H7 (cell line): ENCODE measurements at regions not wholly inside any gene's neighbourhood (a gene's known extent, or its start where the extent isn't known, plus 50 kb on each side); places are given as distances from the start of the nearest gene placed in this dataset.

Experiments used
- DNase-seq: peaks from one replicate; pipeline ENCODE4 v3.0.0; 2012
- H3K27me3 ChIP-seq: 2 replicates; pipeline ENCODE4 v1.6.0; 2011; ENCODE audit warnings: mild to moderate bottlenecking, low read length; ENCODE audit not compliant: control insufficient read depth, insufficient read depth
- H3K36me3 ChIP-seq: replicated peaks from 2 replicates; pipeline ENCODE4 v1.5.1; 2011; ENCODE audit warnings: low read length; ENCODE audit not compliant: control insufficient read depth, insufficient read depth
- H3K4me3 ChIP-seq: 2 replicates; pipeline ENCODE4 v1.5.1; 2011; ENCODE audit warnings: low read depth, mild to moderate bottlenecking, control low read depth, low read length, moderate library complexity; ENCODE audit not compliant: insufficient read depth

DNA sequence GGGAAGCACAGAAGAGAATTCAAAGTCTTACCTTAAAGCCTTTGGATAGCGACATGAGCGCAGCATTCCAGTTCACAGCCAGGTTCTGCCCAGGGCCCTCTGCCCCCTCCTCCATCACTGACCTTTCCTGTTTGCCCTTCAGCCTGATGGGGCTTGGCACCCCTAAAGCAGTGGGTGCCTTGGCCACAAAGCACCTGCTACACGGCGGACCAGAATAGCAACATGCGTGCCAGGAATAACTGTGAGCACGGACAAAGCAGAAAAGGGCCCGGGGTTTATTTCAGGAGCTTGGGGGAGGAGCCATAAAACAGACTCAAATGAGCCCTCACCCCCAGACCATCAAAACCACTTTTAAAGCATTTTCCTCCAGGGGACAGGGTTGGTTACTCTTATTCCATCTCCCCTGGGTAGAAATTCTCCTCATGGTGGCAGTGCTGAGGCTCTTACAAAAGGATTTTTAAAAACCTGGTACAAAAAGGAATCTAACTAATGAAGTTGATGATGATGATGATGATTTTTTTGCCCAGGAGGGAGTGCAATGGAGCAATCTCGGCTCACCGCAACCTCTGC lies 135.4 kb downstream of the KLF13 start:
- no peak overlapping the region for H3K4me3 ChIP-seq
- H3K27me3 ChIP-seq, result no peaks in the 10 kb centered on the region; the same call in none of the 2 replicates
- no peaks in the 10 kb centered on the region for H3K36me3 ChIP-seq
- DNase-seq, result peak; percentile 62

DNA sequence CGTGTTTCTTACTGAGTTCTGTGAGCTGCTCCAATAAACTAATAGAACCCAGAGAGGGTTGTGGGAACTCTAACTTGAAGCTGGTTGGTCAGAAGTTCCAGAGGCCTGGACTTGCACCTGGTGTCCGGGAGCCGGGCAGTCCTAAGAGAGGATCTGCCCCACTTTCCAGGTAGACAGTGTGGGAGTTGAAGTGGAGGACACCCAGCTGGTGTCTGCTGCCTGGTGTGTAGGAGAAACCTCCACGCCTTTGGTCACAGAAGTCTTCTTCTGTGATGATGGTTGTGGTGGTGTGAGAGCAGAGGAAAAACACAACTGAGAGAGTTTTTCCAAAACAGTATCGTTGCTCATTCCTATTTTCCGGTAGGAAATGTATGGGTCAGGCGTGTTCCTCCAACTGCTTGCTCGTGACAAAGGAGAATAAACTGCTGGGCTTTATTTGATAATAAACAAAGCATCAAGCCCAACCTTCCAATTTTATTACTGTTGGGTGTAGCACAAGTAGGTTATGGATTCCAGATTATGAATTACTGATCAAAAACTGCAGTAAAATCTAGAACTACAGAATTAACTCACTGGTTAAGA lies 137.0 kb downstream of the KLF13 start:
- DNase-seq, result no peak
- no peaks in the 10 kb centered on the region for H3K36me3 ChIP-seq
- H3K4me3 ChIP-seq, result no peak overlapping the region

DNA sequence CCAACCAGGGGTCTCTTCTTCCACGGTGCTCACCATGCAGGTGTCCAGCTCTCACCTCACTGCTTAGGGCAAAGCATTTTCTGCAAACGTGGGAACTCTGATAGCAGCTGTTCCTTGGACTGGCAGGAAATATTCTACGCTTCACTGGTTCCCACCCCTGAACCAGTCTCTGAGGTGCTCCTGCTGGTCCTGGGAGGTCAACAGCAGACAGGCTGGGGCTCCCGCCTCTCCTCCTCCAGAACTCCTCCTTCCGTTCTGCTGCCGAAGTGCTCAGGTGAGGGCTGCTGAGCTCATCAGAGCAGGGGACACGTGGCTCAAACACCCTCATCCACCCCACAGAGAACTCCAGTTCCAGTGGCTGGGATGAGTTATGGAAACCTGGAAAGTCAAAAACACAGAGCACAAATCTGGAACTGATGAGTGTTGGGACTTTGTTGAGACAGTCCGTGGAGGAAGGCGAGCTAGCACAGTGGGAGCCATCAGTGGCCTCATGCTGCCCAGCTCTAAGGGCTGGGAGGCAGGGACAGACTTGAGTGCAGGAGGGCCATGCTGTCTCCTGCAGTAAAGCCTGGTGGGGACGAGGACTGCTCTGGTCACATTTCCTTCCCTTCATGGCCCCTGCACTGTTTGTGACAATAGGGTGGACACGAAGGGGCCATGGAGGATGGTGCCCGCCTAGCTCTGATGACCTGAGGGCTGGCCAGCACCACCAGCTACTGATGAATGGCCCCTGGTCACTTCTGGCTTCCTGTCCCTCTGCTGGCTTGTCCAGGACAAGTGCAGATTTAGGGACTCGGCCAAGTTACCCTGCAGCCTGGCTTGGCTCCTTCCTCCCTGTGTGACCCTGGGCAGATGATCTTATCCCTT lies 137.8 kb downstream of the KLF13 start:
- peak; percentile 17 for DNase-seq
- Histone ChIP-seq H3K36me3 (no peaks in the 10 kb centered on the region), H3K4me3 (no peak overlapping the region), H3K27me3 (no peaks in the 10 kb centered on the region; the same call in 1 of the 2 replicates)

More for the DNA sequence above, 137.0 kb downstream of the KLF13 start:
- no peaks in the 10 kb centered on the region; the same call in none of the 2 replicates for H3K27me3 ChIP-seq

DNA sequence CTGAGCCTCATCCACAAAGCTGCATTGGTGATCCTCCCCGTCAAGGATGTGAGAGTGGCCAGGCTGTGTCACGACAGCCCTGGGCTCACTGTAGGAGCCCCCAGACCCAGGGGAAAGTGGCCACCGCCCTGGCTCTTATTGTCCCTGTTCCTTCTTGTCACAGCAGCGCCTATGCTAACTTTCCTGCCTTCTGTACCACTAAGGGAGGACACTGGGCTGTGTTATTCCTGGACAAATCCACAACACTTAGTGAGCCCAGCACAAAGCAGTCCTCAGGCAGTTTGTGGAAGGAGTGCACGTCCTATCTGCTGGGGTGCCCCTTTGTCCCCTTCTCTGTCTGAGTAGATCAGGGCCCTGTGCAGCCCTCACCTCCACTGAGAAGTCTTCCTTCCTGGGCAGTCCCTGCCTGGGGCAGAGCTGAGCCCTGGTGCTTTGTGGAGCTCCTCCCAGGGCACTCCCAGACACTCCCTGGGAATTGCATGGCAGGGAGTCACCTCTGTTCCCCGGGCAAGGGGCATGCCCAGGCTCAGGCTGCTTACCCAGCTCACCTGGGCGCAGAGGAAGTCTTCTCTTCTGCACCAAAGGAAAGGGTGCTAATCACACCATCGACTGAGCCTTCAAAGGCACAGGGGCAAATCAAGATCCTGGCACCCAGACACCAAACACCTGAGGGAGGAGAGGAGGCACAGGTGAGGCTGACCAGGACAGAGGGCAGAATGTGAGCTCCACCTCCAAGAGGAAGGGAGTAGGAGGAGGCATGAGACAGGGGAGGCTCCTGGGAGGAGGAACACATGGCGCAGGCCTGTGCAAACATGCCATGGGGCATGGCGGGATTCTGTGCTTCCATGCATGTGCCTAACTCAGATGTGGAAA lies 138.7 kb downstream of the KLF13 start:
- no peak for DNase-seq

DNA sequence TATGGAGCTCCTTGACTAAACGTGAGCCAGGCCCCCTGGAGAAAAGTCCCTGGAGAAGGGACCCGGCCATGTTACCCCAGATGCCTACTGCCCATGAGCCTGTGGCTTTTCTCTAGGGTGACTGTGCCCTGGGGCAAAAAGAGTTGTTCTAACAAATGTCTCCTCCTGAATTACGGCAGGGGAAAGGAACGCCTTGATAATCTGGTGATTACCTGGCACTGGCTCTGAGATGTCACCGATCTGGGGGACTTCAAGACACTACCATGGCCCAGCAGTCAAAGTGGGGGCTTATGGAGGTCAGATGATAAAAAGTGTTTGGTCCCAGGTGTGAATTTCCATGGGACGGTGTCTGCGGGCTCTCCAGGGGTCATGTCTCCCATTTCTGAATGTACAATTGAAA lies 140.7 kb downstream of the KLF13 start:
- no peaks in the 10 kb centered on the region; the same call in 1 of the 2 replicates for H3K27me3 ChIP-seq
- DNase-seq, result no peak
- H3K4me3 ChIP-seq, result no peak overlapping the region
- H3K36me3 ChIP-seq, result no peaks in the 10 kb centered on the region

More for the DNA sequence above, 138.7 kb downstream of the KLF13 start:
- H3K4me3 ChIP-seq, result no peak overlapping the region
- H3K27me3 ChIP-seq, result no peaks in the 10 kb centered on the region; the same call in 1 of the 2 replicates
- H3K36me3 ChIP-seq, result no peaks in the 10 kb centered on the region

DNA sequence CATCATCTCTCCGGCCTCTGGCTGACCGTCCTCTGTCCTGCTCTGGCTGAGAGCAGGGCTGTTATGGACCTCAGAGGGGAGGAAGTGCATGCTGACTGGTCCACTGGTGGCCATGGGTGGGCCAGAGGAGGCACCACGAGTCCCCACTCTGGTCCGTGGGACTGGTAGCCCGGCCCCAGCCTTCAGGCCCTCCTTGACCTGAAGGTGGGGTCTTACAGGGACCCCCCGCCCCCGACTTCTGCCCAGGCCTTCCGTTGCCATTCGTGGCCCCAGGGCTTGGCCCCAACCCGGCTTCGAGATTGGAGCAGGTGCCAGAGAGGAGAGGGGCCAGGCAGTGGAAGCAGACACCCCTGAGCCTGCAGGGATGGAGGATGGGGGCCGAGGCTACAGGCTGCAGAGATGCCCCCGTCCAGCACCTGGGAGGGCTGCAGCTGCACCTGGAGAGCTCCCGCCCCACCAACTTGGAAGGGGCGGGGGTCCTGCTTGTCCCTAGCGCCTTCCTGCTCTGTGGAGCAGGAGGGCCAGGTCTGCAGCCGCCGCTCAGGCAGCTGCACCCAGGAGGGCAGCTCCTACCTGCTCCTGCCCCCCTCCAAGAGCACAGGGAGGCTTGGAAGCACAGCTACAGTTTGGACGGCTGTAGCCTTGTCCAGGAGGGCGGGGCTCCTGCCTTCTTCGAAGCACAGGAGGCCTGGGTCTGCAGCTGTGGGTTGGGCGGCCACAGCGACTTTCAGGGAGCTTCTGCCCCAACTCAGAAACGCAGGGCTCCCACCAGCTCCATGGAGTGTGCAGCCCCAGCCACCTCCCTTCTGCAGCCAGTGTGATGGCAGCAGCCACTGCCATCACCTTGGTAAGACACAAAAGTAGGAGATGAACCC lies 142.5 kb downstream of the KLF13 start:
- peak; percentile 16 for DNase-seq
- H3K4me3 ChIP-seq, result no peak overlapping the region
- no peaks in the 10 kb centered on the region; the same call in 1 of the 2 replicates for H3K27me3 ChIP-seq
- no peaks in the 10 kb centered on the region for H3K36me3 ChIP-seq

DNA sequence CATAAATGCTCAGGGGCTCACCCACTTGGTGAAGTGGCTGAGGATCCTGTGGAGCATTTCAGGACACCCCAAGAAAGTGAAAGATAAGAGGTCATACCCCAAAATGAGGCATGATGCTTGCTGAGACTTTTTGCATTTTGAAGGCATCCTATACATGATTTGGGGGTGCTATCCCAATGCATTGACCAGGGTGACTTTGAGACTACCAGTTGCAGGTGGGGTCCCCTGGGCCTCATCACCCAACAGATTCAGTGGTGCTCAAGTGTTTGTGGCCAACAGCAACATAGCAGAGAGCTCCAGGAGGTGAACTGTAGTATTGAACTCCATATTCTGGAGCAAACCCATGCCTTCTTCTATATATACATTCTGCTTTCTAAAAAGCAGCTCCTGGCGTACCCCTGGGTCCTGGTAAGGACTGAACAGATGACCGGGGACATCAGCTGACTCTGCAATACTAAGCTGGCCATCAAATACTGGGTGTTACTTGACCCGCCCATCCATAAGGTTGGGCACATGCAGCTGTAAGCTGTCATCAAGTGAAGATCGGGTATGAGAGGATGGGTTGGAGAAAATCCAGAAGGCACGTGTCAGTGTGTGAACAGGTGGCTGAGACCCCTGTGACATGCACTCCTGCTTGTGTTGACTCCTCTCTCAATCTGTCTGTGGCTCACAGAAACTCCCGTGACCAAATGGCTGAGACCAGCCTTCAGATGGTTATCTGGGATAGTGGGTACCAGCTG lies 143.3 kb downstream of the KLF13 start:
- Histone ChIP-seq H3K27me3 (no peaks in the 10 kb centered on the region; the same call in 1 of the 2 replicates), H3K4me3 (no peak overlapping the region), H3K36me3 (no peaks in the 10 kb centered on the region)
- no peak for DNase-seq

DNA sequence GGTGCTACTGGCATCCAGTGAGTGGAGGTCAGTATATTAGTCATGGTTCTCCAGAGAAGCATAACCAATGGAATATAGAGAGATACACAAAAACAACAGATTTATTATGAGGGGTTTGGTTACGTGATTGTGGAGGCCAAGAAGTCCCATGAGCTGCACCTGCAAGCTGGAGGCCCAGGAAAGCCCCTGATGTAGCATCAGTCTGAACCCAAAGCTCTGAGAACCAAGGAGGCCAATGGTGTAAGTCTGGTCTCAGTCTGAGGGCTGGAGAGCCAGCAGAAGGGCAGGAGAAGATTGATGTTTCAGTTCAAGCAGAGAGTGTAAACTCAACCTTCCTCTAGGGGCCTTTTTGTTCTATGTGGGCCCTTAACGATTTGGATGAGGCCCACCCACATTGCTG lies 144.1 kb downstream of the KLF13 start:
- no peak for DNase-seq
- Histone ChIP-seq H3K36me3 (no peaks in the 10 kb centered on the region), H3K27me3 (no peaks in the 10 kb centered on the region), H3K4me3 (no peak overlapping the region)

DNA sequence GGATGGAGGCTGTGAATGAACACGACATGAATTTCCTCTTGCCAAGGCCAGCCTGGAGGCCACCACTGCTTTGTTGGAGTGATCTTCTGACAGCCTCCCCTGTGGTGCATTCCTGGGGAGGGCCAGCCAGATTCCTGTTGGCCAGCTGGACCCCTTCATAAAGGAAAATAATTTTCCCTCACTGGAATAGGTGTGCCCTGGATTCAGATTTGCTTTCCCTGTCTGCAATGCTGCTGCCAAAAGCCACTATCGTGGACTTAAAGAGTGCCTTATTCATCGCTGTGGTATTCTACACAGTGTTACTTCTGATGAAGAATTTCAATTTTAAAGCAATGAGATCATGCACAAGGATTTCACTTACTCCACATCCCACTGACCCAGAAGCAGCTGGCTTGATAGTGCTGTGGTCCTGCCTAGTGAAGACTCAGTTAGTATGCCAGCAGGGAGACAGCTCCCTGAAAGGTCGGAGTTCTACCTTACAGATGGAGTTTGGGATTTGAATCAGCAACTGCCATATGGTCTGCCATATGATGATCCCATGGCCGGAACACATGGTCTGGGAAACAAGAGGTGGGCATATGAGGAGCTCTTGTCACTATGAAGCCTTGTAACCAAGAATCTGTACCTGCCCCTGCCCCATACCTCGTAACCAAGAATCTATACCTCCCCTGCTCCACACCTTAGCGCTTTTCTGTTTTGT lies 145.2 kb downstream of the KLF13 start:
- no peaks in the 10 kb centered on the region for H3K27me3 ChIP-seq
- H3K4me3 ChIP-seq, result no peak overlapping the region
- peak; percentile 4 for DNase-seq
- H3K36me3 ChIP-seq, result no peaks in the 10 kb centered on the region

DNA sequence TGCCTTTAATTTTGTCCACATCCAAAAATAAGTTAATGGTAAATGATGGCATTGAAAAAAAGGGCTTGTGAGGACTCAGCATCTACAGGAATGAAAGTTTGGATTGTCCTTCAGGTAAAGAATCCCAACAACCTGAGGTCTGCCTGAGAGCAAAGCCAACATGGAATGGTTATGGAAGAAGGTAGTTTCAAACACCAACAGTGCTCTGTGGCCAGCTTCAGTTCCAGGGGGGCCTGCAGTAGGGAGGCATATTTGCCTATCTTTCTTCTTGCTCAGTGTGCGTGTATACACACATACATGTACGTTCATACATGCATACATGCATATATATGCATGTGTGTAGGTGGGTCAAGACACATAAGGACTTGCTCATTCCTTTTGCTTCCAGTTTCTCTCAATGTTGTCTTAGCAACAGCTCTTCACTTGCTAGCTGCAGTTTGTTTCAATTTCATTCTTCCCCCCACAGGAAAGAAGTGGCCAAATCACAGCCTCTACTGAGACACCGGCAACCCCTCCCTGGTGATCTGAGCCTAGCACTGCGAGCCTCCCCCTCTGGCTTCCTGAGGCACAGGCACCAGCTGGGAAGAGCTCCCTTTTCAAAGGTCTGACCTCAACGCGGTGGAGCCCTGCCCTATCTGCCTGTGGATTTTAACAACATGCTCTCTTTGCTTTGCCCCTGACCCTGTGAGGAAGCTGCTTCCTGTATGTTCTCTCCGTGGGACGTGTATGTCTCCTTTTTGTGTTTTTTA lies 146.2 kb downstream of the KLF13 start:
- DNase-seq, result peak; percentile 69
- H3K27me3 ChIP-seq, result no peaks in the 10 kb centered on the region
- no peak overlapping the region for H3K4me3 ChIP-seq
- H3K36me3 ChIP-seq, result no peaks in the 10 kb centered on the region

DNA sequence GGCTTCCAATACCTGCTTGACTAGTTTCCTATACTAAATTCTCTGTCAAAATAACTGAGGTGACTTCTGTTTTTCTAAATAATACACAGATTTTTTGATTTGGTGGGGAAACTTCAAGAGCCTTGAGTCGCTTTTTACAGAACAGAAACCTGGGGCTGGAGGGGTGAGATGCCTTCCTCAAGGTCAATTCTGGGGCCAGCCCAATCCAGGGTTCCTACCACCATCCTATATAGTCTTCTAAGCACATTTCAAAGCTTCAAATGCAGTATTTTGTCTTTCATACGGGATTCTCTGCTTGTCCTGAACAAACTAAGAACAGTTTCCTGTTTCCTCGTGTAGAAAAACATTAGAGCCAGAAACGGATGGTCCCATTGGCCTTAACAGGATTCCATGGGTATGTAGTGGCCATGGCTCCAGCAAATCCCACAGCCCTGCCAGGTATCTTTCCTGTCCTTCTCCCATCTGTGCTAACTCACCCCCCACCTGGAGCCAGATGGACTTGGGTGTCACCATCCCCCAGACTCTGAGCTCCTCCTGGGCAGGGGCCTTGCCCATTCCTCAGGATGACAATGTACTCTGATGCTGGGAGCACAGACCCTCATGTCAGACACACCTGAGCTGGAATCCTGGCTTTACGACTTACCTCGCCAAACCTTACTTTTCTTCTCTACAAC lies 146.9 kb downstream of the KLF13 start:
- peak; percentile 18 for DNase-seq
- H3K36me3 ChIP-seq, result no peaks in the 10 kb centered on the region
- H3K27me3 ChIP-seq, result no peaks in the 10 kb centered on the region
- H3K4me3 ChIP-seq, result no peak overlapping the region
